HG03439 (cell line): ENCODE measurements at regions not wholly inside any gene's neighbourhood (a gene's known extent, or its start where the extent isn't known, plus 50 kb on each side); places are given as distances from the start of the nearest gene placed in this dataset.

Experiments
- ATAC-seq: cut with Tn5 transposase; IDR thresholded peaks from one replicate; pipeline ENCODE4 v1.9.1; 2021; ENCODE audit warnings: mild to moderate bottlenecking, moderate library complexity; ENCODE audit not compliant: unreplicated experiment

DNA sequence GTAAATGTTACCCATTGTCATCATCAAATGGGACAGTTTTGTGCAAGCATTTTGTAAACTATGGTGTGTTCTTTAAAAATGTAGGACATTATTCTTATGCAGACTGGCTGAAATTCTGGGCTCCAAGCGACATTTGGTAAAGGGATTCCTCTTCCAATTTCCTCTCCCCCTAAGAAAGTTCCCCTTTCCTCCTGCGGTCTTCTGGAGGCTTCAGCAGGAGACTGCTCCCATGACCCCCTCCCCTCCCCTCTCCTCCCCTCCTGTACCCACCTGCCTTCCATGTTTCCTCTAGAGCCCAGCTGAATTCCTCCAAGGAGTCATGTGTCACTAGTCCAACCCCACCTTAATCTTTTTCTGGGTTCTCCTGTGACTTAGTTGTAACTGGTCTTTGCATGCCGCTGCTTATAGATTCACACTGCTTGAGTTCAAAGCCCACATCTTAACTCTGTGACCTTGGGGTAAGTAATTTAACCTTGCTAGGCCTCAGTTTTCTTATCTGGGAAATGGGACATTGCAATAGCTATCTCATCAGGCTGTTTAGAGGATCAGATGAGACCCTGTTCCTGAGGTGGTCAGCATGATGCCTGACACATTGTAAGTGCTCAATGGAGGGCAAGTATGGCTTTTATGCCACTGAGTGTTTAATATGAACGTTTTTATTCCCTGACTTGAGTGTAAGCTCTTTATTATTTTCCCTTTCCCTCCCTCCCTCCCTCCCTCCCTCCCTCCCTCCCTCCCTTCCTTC is 69.9 kb upstream of the WDR26 start:
- ATAC-seq, result no peak

- no peak for ATAC-seq
These were observed 71.0 kb upstream of the WDR26 start for GRCh38 chr1:224505454-224506093.

- ATAC-seq, result no peak
These were observed 71.7 kb upstream of the WDR26 start for GRCh38 chr1:224506141-224506814.

GRCh38 chr1:224507771-224508523 is 73.3 kb upstream of the WDR26 start:
- ATAC-seq, result no peak

DNA sequence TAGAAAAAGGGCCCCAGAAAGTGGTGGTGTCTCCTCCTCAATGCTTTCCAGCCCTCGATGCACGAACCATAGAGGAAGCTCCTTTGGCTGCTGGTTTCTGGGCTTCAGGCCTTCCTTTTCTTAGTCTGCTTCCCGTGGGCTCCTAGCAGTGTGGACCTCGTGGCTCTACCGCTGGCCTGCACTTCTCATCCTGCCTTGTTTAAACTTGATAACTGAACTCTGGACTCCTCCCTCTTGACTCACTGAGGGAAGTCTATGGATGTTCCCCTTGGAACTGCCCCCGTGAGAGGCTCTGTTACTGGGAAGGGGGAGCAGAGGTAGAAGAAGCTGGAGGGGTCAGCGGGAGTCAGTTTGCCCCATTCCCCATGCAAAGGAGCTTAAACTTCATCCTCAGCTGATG is 75.3 kb upstream of the WDR26 start:
- no peak for ATAC-seq

- no peak for ATAC-seq
These were observed 76.5 kb upstream of the WDR26 start for GRCh38 chr1:224510880-224511645.

- ATAC-seq, result no peak
These were observed 78.1 kb upstream of the WDR26 start for GRCh38 chr1:224512600-224513151.

DNA sequence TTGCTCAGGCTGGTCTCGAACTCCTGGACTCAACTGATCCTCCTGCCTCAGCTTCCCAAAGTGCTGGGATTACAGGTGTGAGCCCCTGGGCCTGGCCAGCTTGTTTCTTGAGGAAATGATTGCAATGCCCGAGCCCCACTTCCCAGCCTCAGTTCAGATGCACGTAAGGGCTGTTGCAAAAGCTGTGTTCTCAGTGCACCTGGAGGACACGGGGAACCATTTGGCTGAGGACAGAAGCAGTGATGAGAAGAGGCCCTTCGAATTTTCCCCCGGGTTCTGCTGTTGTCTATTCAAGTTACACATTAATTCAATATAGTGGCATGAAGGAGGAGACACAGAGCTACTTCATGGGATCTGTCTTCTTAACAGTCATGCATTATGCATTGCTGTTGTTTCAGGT is 78.8 kb upstream of the WDR26 start:
- no peak for ATAC-seq

DNA sequence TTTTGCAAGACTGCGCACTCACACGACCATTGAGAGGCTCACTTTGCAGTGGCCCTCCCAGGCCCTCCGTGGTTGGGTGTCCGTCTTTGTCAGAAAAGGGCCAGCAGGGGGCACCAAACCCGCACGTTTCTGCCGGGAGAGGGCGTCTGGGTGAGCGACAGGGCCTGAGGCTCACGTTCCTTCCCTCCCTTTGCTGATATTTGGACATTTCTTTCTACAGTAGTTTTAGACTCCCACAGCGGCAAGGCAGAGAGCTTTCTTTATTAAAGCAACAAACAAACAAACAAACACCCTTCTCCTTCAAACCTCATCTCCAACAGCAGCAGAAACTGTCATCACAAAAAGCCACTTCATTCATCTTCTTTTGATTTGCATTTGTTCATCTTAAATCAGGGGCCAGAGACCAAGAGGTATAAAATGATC is 79.2 kb upstream of the WDR26 start:
- ATAC-seq, result peak; percentile 95

- ATAC-seq, result no peak
These were observed 82.6 kb upstream of the WDR26 start for GRCh38 chr1:224517171-224517570.

- no peak for ATAC-seq
These were observed 83.9 kb upstream of the WDR26 start for GRCh38 chr1:224518528-224518927.

GRCh38 chr1:224519874-224520273 is 85.3 kb upstream of the WDR26 start:
- no peak for ATAC-seq

GRCh38 chr1:224520808-224521207 is 86.2 kb upstream of the WDR26 start:
- ATAC-seq, result no peak

- no peak for ATAC-seq
These were observed 87.5 kb upstream of the WDR26 start for GRCh38 chr1:224521904-224522734.

GRCh38 chr1:224523676-224524075 is 89.1 kb upstream of the WDR26 start:
- ATAC-seq, result no peak

DNA sequence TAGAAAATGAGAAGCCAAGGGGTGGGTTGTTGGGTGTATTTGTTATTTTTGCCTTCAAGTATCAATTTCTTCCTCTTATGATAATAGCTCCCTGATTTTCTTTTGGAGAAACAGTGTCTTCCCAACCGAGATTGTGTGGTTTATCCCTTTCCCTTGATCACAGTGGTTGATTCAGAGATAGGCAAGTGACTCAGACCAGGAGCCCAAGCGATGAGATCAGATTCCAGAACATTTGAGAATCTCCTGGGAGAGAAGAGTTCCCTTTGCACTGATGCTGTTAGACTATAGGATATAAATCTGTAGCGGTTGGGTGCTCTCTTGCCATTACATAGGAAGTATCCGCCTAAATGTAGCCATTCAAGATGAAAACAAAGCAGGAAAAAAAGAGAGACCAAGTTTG is 90.1 kb upstream of the WDR26 start:
- no peak for ATAC-seq

DNA sequence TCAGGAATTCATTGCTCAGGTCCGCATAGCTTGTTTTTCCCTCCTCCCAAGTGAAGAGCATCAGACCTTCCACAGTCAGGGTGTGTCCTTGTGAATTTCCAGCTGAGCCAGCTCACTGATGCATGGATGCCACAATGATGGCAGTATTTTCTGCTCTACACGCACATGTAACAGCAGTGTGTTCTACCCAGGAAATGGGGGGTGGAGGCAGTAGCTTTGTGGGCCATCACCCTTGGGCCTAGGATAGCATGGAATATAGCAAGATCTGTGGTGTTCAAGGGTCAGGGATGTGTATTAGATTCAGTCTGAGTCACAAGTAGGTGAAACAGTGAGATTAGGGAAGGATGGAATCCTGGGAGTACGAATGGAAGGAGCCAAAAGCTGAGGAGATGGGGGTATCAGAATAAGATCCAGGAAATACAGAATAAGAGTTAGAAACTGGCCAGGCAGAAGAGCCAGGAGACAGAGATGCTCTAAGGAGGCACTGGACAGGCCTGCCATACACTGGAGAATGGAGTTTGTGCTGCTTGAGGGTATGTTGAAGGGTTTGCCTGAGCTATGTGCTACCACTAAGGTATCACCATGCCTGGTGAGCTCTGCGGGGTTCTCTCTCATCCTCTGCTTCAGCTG is 90.6 kb upstream of the CNIH3 start:
- no peak for ATAC-seq

- ATAC-seq, result no peak
These were observed 89.3 kb upstream of the CNIH3 start for GRCh38 chr1:224526771-224527170.

GRCh38 chr1:224528900-224529299 is 87.2 kb upstream of the CNIH3 start:
- no peak for ATAC-seq
